ENCODE measurements at regions not wholly inside any gene's neighbourhood (a gene's known extent, or its start where the extent isn't known, plus 50 kb on each side); places are given as distances from the start of the nearest gene placed in this dataset.

GRCh38 chr3:187935623-187936156 lies 190.4 kb upstream of the BCL6 start:
- peak; percentile 46 for DNase-seq

- no peak for DNase-seq
Measured at GRCh38 chr3:187936676-187937075, 191.4 kb upstream of the BCL6 start.

- DNase-seq = no peak
Measured at GRCh38 chr3:187939891-187940290, 194.6 kb upstream of the BCL6 start.

- DNase-seq = no peak
Measured at GRCh38 chr3:187941135-187941847, 196.0 kb upstream of the BCL6 start.

GRCh38 chr3:187941848-187942194 lies 196.6 kb upstream of the BCL6 start:
- DNase-seq = no peak

GRCh38 chr3:187942658-187943241 lies 197.5 kb upstream of the BCL6 start:
- DNase-seq = no peak

- DNase-seq = no peak
Measured at GRCh38 chr3:187943677-187944389, 198.6 kb upstream of the BCL6 start.

- DNase-seq = no peak
Measured at GRCh38 chr3:187944390-187945179, 199.3 kb upstream of the BCL6 start.

GRCh38 chr3:187945374-187945773 lies 200.1 kb upstream of the BCL6 start:
- DNase-seq = no peak

- DNase-seq = no peak
Measured at GRCh38 chr3:187946163-187946691, 201.0 kb upstream of the BCL6 start.

GRCh38 chr3:187946981-187947380 lies 201.7 kb upstream of the BCL6 start:
- DNase-seq = no peak

GRCh38 chr3:187947927-187948682 lies 202.8 kb upstream of the BCL6 start:
- no peak for DNase-seq

- DNase-seq = no peak
Measured at GRCh38 chr3:187949093-187949820, 204.0 kb upstream of the BCL6 start.

GRCh38 chr3:187950671-187951070 lies 203.3 kb upstream of the LPP start:
- no peak for DNase-seq

- peak; percentile 38 for DNase-seq
Measured at GRCh38 chr3:187951452-187952190, 202.3 kb upstream of the LPP start.

- DNase-seq = no peak
Measured at GRCh38 chr3:187952849-187953248, 201.1 kb upstream of the LPP start.

GRCh38 chr3:187954516-187954872 lies 199.5 kb upstream of the LPP start:
- DNase-seq = no peak

- no peak for DNase-seq
Measured at GRCh38 chr3:187954873-187955586, 198.9 kb upstream of the LPP start.

- no peak for DNase-seq
Measured at GRCh38 chr3:187955587-187955952, 198.4 kb upstream of the LPP start.

- DNase-seq = no peak
Measured at GRCh38 chr3:187957165-187957581, 196.8 kb upstream of the LPP start.

Measured in CD4-positive, alpha-beta T cell treated with Interleukin-15 for 1 hour (primary cell).